SH-SY5Y (cell line): ENCODE measurements at regions not wholly inside any gene's neighbourhood (a gene's known extent, or its start where the extent isn't known, plus 50 kb on each side); places are given as distances from the start of the nearest gene placed in this dataset.

Experiments
- GATA2 ChIP-seq: IDR thresholded peaks from 2 replicates; pipeline ENCODE4 v1.6.1; 2011; ENCODE audit warnings: mild to moderate bottlenecking, low read depth, low read length
- GATA3 ChIP-seq: IDR thresholded peaks from 2 replicates; pipeline ENCODE4 v1.6.1; 2011; ENCODE audit warnings: low read depth, mild to moderate bottlenecking, low read length, moderate library complexity

- TF ChIP-seq GATA2 (no peak), GATA3 (no peak)
Observed at GRCh38 chr11:92362989-92363388, 138.4 kb downstream of the FAT3 start.
